ENCODE measurements at regions not wholly inside any gene's neighbourhood (a gene's known extent, or its start where the extent isn't known, plus 50 kb on each side); places are given as distances from the start of the nearest gene placed in this dataset.
"Not testable (repeated sequence)": the region's sequence is repeated elsewhere in the genome, so short reads cannot be mapped to it uniquely, and the experiment has no call there.

DNA sequence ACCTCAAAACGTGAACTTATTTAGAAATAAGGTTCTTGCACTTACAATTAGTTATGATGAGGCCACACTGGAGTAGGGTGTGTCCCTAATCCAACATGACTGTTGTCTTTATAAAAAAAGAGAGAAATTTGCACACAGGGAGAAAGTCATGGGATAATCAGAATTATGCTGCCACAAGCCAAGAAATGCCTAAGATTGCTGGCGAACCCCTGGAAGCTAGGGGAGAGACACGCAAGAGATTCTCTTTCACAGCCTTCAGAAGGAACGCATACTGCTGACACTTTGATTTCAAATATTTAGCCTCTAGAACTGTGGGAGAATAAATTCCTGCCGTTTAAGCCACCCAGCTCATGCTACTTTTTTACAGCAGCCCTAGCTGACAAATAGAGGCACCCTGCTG, 138.3 kb downstream of the CCDC71L start:
- DNase-seq = no peak

GRCh38 chr7:106521541-106521940, 139.4 kb downstream of the CCDC71L start:
- no peak for DNase-seq

GRCh38 chr7:106520962-106521514, 139.9 kb downstream of the CCDC71L start:
- DNase-seq = no peak

- no peak for DNase-seq
Observed at GRCh38 chr7:106518967-106519366, 142.0 kb downstream of the CCDC71L start.

DNA sequence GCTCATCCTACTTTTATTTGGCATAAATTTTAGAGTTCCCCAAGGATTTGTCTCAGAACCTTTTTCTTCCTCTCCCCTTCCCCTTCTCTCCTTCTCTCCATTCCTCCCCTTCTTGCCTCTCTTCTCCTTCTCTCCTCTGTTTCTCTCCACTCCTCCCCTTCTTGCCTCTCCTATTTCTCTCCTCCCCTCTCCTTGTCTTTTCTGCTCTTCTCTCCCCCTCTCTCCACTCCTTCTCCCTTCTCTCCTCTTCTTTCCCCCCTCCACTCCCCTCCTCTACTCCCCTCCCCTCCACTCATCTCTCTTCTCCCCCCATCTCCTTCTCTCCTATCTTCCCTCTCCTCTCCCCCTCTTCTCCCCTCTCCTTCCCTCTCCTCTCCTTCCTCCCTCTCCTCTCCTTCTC, 142.7 kb downstream of the CCDC71L start:
- no peak for DNase-seq

DNA sequence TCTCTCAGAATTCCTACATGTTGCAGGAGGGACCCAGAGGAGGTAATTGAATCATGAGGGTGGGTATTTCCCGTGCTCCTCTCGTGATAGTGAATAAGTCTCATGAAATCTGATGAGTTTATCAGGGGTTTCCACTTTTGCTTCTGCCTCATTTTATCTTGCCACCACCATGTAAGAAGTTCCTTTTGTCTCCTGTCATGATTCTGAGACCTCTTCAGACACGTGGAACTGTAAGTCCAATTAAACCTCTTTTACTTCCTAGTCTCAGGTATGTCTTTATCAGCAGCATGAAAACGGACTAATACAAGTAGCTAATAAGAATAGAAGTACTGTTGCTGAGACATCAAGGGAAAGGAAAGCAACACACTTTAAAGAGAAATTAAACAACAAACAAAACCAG, 143.4 kb downstream of the CCDC71L start:
- no peak for DNase-seq

- no peak for DNase-seq
Observed at GRCh38 chr7:106515321-106515720, 145.6 kb downstream of the CCDC71L start.

- DNase-seq = no peak
Observed at GRCh38 chr7:106514881-106515280, 146.1 kb downstream of the CCDC71L start.

DNA sequence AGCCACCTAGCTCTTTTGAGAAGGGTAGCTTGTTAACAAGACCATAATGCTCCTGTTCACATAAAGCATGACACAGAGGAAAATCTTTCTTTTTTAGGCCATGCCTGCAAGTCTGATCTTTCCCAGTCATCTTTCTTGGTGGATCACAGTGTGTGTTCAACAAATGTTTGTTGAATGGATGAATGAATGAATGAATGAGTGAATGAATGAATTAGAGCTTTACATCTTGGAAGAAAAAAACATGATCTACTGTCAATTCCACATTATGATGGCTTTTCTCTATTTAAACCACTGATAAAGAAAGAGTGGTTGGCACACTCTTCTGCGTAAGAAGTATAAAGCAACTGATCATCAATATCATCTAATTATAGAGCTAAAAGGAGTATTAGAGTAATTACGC, 148.7 kb downstream of the CCDC71L start:
- DNase-seq = no peak

- no peak for DNase-seq
Observed at GRCh38 chr7:106504645-106505044, 156.3 kb downstream of the CCDC71L start.

DNA sequence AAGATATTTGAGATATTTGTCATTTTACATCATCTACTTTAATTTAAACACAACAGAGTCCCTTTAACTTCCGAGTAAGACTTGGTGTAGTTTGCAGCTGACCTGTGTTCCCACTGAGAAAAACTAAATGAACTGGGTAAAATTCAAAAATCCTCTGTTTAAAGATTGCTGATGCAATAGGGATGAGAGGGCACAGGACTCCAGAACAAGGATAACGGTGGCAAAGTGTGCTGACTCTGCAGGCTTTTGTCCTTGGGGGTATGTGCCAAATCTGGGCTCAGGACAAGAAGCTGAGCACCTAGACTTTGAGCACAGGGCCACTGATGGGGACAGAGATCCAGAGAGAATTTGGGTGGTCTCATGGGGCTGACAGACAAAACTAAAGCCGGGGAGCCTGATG, 156.8 kb downstream of the CCDC71L start:
- no peak for DNase-seq

- no peak for DNase-seq
Observed at GRCh38 chr7:106503626-106504025, 157.3 kb downstream of the CCDC71L start.

GRCh38 chr7:106501605-106502580, 159.1 kb downstream of the CCDC71L start:
- no peak for DNase-seq

DNA sequence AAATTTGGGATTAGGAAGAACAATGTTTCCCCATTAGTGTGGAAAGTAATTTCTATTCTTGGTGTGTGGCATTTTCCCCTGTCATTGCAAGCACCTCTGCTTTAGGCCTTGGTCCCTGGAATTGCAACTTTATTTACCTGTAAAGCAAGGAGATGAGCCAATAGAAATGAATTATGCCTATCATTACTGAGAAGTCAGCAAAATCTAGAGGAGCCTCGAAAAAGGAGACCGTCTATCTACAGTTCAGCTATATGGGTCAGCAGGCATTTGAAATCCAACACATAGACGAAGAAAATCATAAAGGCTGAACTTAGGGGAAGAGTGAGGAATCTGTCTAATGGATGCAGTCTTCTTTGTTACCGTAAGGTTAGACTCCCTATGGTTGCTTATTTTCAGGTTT, 161.1 kb downstream of the CCDC71L start:
- no peak for DNase-seq

- not testable (repeated sequence) for DNase-seq
Observed at GRCh38 chr7:106498005-106498404, 163.0 kb downstream of the CCDC71L start.

GRCh38 chr7:106493041-106493731, 167.8 kb downstream of the CCDC71L start:
- no peak for DNase-seq

DNA sequence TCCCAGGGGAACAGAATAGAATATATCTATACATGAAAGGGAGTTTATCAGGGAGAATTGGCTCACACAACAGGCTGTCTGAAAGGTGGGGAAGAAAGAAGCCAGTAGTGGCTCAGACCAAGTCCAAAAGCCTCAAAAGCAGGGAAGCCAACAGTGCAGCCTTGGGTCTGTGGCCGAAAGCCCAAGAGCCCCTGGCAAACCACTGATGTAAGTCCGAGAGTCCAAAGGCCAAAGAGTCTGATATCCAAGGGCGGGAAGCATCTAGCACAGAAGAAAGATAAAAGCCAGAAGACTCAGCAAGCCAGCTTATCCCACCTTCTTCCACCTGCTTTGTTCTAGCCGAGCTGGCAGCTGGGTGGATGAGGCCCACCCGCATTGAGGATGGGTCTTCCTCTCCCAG, 172.5 kb downstream of the CCDC71L start:
- no peak for DNase-seq

GRCh38 chr7:106487892-106488291, 173.1 kb downstream of the CCDC71L start:
- DNase-seq = no peak

GRCh38 chr7:106486331-106486730, 174.6 kb downstream of the CCDC71L start:
- no peak for DNase-seq

DNA sequence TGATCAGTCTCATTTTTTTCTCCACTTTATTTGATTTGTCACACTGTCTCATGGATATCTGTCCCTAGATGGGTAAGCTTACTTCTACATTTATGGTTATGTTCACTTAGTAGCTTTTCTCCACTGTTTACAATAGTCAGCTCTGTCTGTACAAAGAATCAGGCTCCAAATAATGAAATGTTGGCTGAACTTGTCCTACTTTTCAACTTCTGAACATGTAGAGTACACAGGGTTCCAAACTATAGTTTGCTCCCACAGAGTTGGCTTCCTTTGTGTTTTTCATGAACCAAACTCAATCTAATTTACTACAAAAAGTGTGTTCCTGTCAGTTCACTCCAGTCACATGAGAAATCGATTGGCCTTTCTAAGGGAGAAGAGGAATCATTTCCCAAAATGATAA, 175.0 kb downstream of the CCDC71L start:
- DNase-seq = no peak

DNA sequence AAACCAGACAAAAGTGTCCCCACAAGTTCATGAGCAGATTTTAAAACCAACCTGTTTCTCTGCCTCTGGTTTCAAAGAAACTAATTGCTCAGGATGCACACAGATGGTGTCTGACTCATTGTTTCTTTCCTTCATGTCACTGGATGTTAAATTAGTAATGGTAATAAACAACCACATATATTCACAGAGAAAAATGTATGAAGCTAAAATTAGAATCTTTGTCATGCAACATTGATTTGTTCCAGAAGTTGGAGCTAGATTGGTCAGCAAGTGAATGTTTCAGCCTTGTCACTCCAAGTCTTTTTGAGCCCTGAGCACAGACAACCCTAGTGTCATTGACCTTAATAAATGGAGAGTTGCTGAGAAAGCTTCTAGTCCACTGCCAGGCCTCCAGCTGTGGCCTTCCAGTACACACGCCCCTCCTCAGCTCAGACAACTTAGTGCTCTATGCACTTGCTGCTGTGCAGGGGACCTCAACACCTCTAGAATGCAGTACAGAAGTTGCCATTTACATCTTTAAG, 175.9 kb downstream of the CCDC71L start:
- DNase-seq = no peak

GRCh38 chr7:106484562-106484961, 176.4 kb downstream of the CCDC71L start:
- DNase-seq = no peak

DNA sequence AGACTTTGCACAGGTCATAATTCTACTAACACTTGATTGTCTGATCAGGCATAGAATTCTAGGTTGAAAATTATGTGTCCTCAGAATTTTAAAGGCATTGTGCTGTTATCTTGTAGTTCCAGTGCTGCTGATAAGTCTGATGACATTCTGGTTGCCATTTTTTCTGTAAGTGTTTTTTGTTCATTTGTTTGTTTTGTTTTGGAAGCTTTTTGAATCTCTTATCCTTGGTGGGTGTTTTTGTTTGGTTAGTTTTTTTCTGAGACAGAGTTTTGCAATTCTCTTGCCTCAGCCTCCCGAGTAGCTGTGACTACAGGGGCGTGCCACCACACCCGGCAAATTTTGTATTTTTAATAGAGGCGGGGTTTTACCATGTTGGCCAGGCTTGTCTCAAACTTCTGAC, 178.9 kb downstream of the CCDC71L start:
- no peak for DNase-seq

DNA sequence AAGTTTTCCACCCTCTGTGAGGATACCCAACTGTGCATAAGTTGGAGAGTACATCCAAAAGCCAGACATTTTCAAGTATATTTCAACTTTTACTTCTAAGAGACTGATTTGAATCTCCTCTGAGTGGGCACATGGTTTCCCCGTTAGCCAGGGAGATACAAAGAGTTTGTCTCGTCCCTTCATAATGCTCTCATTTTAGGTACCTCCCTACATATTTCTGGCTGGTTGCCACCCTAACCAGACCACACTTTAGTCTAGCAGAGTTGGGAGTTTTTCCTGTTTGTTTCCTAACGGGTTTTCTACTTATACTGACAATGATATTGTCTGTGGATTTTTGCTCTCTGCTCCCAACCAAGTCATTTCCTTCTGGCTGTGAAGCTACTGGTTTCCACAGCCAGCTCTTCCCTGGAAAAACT, 180.3 kb downstream of the CCDC71L start:
- DNase-seq = no peak
